Panc1 (cell line): ENCODE measurements at regions not wholly inside any gene's neighbourhood (a gene's known extent, or its start where the extent isn't known, plus 50 kb on each side); places are given as distances from the start of the nearest gene placed in this dataset.

Source experiments
- ATAC-seq: fragments of 200-7000 bp; cut with Tn5 transposase; 2 replicates; pipeline ENCODE4 v1.9.1; 2020; ENCODE audit warnings: mild to moderate bottlenecking, moderate library complexity
- BruUV-seq: library from RNA; stranded (reverse); fragments of 400-500 nt; replicated peaks from 2 replicates; lab custom pipeline; 2021; lab: Mats Ljungman, UMichigan
- CTCF ChIA-PET: fragments of 300-600 bp; sonication (Branson Sonifier 250); formaldehyde crosslinking; loops from one replicate; lab custom pipeline; 2022; ENCODE audit warnings: antibody characterized with exemption; lab: Charles Lee
- POLR2A ChIA-PET: fragments of 300-600 bp; sonication (Branson Sonifier 250); formaldehyde crosslinking; loops from one replicate; lab custom pipeline; 2022; ENCODE audit warnings: antibody characterized with exemption; lab: Charles Lee
- DNase-seq: peaks from one replicate; pipeline ENCODE4 v3.0.0-alpha.2; 2010; ENCODE audit warnings: low read depth, low spot score
- H3K27ac ChIP-seq: 2 replicates; pipeline ENCODE4 v1.5.1; 2011; ENCODE audit warnings: mild to moderate bottlenecking, low read length, inconsistent platforms
- H3K27me3 ChIP-seq: fragments of 200-500 bp; sonication (Bioruptor generic); 2 replicates; pipeline ENCODE4 v1.6.0; 2014; ENCODE audit warnings: low read length, inconsistent platforms; ENCODE audit not compliant: control insufficient read depth, insufficient read depth
- H3K36me3 ChIP-seq: fragments of 200-500 bp; sonication (Bioruptor generic); 2 replicates; pipeline ENCODE4 v1.5.1; 2014; ENCODE audit warnings: inconsistent platforms, mild to moderate bottlenecking, low read length, moderate library complexity; ENCODE audit not compliant: control insufficient read depth, insufficient read depth
- H3K4me1 ChIP-seq: 2 replicates; pipeline ENCODE4 v1.5.1; 2011; ENCODE audit warnings: inconsistent platforms, mild to moderate bottlenecking, low read length, moderate library complexity; ENCODE audit not compliant: control insufficient read depth, insufficient read depth
- H3K4me3 ChIP-seq, 2 experiments: 2 replicates each; pipeline ENCODE4 v1.5.1; 2011 to 2012; ENCODE audit warnings: low read depth in 2 of 2, low read length in 2 of 2, mild to moderate bottlenecking in 2 of 2, inconsistent platforms in 1 of 2, moderate library complexity in 1 of 2
- H3K9me3 ChIP-seq: fragments of 200-500 bp; sonication (Bioruptor generic); 2 replicates; pipeline ENCODE4 v1.5.1; 2014; ENCODE audit warnings: low read depth, mild to moderate bottlenecking, inconsistent platforms, low read length, moderate library complexity; ENCODE audit not compliant: control insufficient read depth, insufficient read depth
- CTCF ChIP-seq: fragments of 450-650 bp; IDR thresholded peaks from 2 replicates; pipeline ENCODE4 v1.5.1; 2017; ENCODE audit warnings: mild to moderate bottlenecking
- POLR2AphosphoS5 ChIP-seq: IDR thresholded peaks from 2 replicates; pipeline ENCODE4 v1.6.1; 2012; ENCODE audit warnings: mild to moderate bottlenecking, low read depth, low read length, moderate library complexity
- REST ChIP-seq, 2 experiments: IDR thresholded peaks; 2 replicates each; pipeline ENCODE4 v1.6.1; 2011 to 2012; ENCODE audit warnings: low read depth in 2 of 2, control low read depth in 1 of 2, low read length in 1 of 2, mild to moderate bottlenecking in 1 of 2, moderate library complexity in 1 of 2; ENCODE audit not compliant: insufficient read depth in 1 of 2
- SIN3A ChIP-seq: IDR thresholded peaks from 2 replicates; pipeline ENCODE4 v1.6.1; 2012; ENCODE audit warnings: low read depth, mild to moderate bottlenecking, low read length, moderate library complexity, borderline replicate concordance; ENCODE audit not compliant: insufficient read depth
- TCF7L2 ChIP-seq: IDR thresholded peaks from 2 replicates; pipeline ENCODE4 v1.6.1; 2011; ENCODE audit warnings: mild to moderate bottlenecking, low read depth, low read length, inconsistent platforms
- in situ Hi-C: cut with HindIII; loops from 2 replicates; pipeline ENCODE4 v1.10.0; 2016; ENCODE audit warnings: low sequenced_read_pairs, low pct_unique_long_range_greater_than_20kb
- intact Hi-C: fragments of 100-400 bp; cut with micrococcal nuclease; formaldehyde crosslinking; loops from one replicate; pipeline ENCODE4 v1.10.0; 2022; ENCODE audit not compliant: unreplicated experiment

- in situ Hi-C loops (no loop called here), intact Hi-C loops (no loop called here)
- TF ChIP-seq REST (IDR thresholded peaks at IDR 0.05; ENCODE audit: insufficient read depth in 1 of 2, low read depth in 2 of 2, low read length in 1 of 2) (no peak), SIN3A (no peak)
- no TSS peak for BruUV-seq
- Histone ChIP-seq H3K27ac (no peak overlapping the region), H3K36me3 (no peaks in the 10 kb centered on the region), H3K27me3 (no peaks in the 10 kb centered on the region), H3K4me1 (no peaks in the 10 kb centered on the region), H3K9me3 (no peaks in the 10 kb centered on the region), H3K4me3 (no peak overlapping the region)
- ChIA-PET POLR2A (no interaction called here), CTCF (no interaction called here)
- no peak for DNase-seq
- ATAC-seq, result no peak
Measured at GRCh38 chr21:17709266-17709611, 96.5 kb upstream of the BTG3 start.

- intact Hi-C loops, result no loop called here
- no TSS peak for BruUV-seq
- Histone ChIP-seq H3K9me3 (no peaks in the 10 kb centered on the region), H3K27me3 (no peaks in the 10 kb centered on the region), H3K4me1 (no peaks in the 10 kb centered on the region), H3K27ac (no peak overlapping the region), H3K36me3 (no peaks in the 10 kb centered on the region), H3K4me3 (no peak overlapping the region)
- ChIA-PET CTCF (no interaction called here), POLR2A (no interaction called here)
- DNase-seq (no peak), ATAC-seq (no peak)
- in situ Hi-C loops, result no loop called here
- TF ChIP-seq SIN3A (no peak), CTCF (no peak), REST (IDR thresholded peaks at IDR 0.05; ENCODE audit: insufficient read depth in 1 of 2, low read depth in 2 of 2, low read length in 1 of 2) (no peak), POLR2AphosphoS5 (no peak), TCF7L2 (no peak)
Measured at GRCh38 chr21:17708522-17709265, 96.0 kb upstream of the BTG3 start.
